SK-N-DZ (cell line): ENCODE measurements at regions not wholly inside any gene's neighbourhood (a gene's known extent, or its start where the extent isn't known, plus 50 kb on each side); places are given as distances from the start of the nearest gene placed in this dataset.
A peak's percentile ranks its signal among the peaks of the same experiment; 100 is the strongest.

Source experiments
- DNase-seq: peaks from one replicate; pipeline ENCODE4 v3.0.0-alpha.2; 2015; ENCODE audit warnings: low spot score

- DNase-seq = no peak
Measured at GRCh38 chr18:68525091-68525490, 189.8 kb downstream of the TMX3 start.

- no peak for DNase-seq
Measured at GRCh38 chr18:68520406-68521075, 194.4 kb downstream of the TMX3 start.

- no peak for DNase-seq
Measured at GRCh38 chr18:68519336-68519735, 195.6 kb downstream of the TMX3 start.

GRCh38 chr18:68509902-68510301, 205.0 kb downstream of the TMX3 start:
- DNase-seq = peak; percentile 82

GRCh38 chr18:68507781-68508180, 207.1 kb downstream of the TMX3 start:
- no peak for DNase-seq

GRCh38 chr18:68505178-68505574, 209.7 kb downstream of the TMX3 start:
- no peak for DNase-seq

GRCh38 chr18:68504441-68505177, 210.3 kb downstream of the TMX3 start:
- no peak for DNase-seq

GRCh38 chr18:68500556-68500955, 214.4 kb downstream of the TMX3 start:
- no peak for DNase-seq

- DNase-seq = no peak
Measured at GRCh38 chr18:68499141-68499540, 215.8 kb downstream of the TMX3 start.

GRCh38 chr18:68498636-68499035, 216.3 kb downstream of the TMX3 start:
- no peak for DNase-seq

GRCh38 chr18:68498185-68498584, 216.7 kb downstream of the TMX3 start:
- no peak for DNase-seq

GRCh38 chr18:68494802-68495581, 219.9 kb downstream of the TMX3 start:
- DNase-seq = no peak

- no peak for DNase-seq
Measured at GRCh38 chr18:68489013-68489792, 225.7 kb downstream of the TMX3 start.

- no peak for DNase-seq
Measured at GRCh38 chr18:68484241-68484640, 230.7 kb downstream of the TMX3 start.

- DNase-seq = no peak
Measured at GRCh38 chr18:68482815-68483214, 232.1 kb downstream of the TMX3 start.

GRCh38 chr18:68480196-68480595, 234.7 kb downstream of the TMX3 start:
- no peak for DNase-seq

- DNase-seq = no peak
Measured at GRCh38 chr18:68478246-68478645, 236.7 kb downstream of the TMX3 start.

- DNase-seq = no peak
Measured at GRCh38 chr18:68475883-68476282, 239.0 kb downstream of the TMX3 start.

- DNase-seq = no peak
Measured at GRCh38 chr18:68472701-68473295, 242.1 kb downstream of the TMX3 start.

- DNase-seq = no peak
Measured at GRCh38 chr18:68469049-68469625, 245.8 kb downstream of the TMX3 start.

- DNase-seq = no peak
Measured at GRCh38 chr18:68467957-68468356, 247.0 kb downstream of the TMX3 start.
